ENCODE measurements at regions not wholly inside any gene's neighbourhood (a gene's known extent, or its start where the extent isn't known, plus 50 kb on each side); places are given as distances from the start of the nearest gene placed in this dataset.
"Not testable (repeated sequence)": the region's sequence is repeated elsewhere in the genome, so short reads cannot be mapped to it uniquely, and the experiment has no call there.

- DNase-seq: no peak
These were observed 504.5 kb downstream of the NFIB start for GRCh38 chr9:13809401-13809800.

- DNase-seq: no peak
These were observed 506.8 kb downstream of the NFIB start for GRCh38 chr9:13807118-13807517.

GRCh38 chr9:13806714-13807113 lies 507.2 kb downstream of the NFIB start:
- no peak for DNase-seq

GRCh38 chr9:13805546-13805945 lies 508.4 kb downstream of the NFIB start:
- DNase-seq: no peak

- no peak for DNase-seq
These were observed 509.4 kb downstream of the NFIB start for GRCh38 chr9:13804532-13804931.

GRCh38 chr9:13800776-13801175 lies 513.2 kb downstream of the NFIB start:
- no peak for DNase-seq

GRCh38 chr9:13797701-13798100 lies 516.2 kb downstream of the NFIB start:
- not testable (repeated sequence) for DNase-seq

GRCh38 chr9:13791816-13792215 lies 512.3 kb upstream of the MPDZ start:
- no peak for DNase-seq

GRCh38 chr9:13790055-13790454 lies 510.6 kb upstream of the MPDZ start:
- DNase-seq: no peak

GRCh38 chr9:13787234-13787833 lies 507.8 kb upstream of the MPDZ start:
- no peak for DNase-seq

- no peak for DNase-seq
These were observed 507.2 kb upstream of the MPDZ start for GRCh38 chr9:13786711-13787110.

GRCh38 chr9:13786131-13786530 lies 506.6 kb upstream of the MPDZ start:
- DNase-seq: no peak

- DNase-seq: no peak
These were observed 499.6 kb upstream of the MPDZ start for GRCh38 chr9:13779106-13779505.

- no peak for DNase-seq
These were observed 499.1 kb upstream of the MPDZ start for GRCh38 chr9:13778631-13779030.

GRCh38 chr9:13770956-13771355 lies 491.5 kb upstream of the MPDZ start:
- no peak for DNase-seq

- DNase-seq: no peak
These were observed 490.1 kb upstream of the MPDZ start for GRCh38 chr9:13769641-13770040.

- no peak for DNase-seq
These were observed 489.5 kb upstream of the MPDZ start for GRCh38 chr9:13769006-13769405.

GRCh38 chr9:13762209-13762608 lies 482.7 kb upstream of the MPDZ start:
- no peak for DNase-seq

GRCh38 chr9:13759551-13759950 lies 480.1 kb upstream of the MPDZ start:
- no peak for DNase-seq

- DNase-seq: no peak
These were observed 479.4 kb upstream of the MPDZ start for GRCh38 chr9:13758936-13759335.

GRCh38 chr9:13756943-13757342 lies 477.5 kb upstream of the MPDZ start:
- DNase-seq: no peak

GRCh38 chr9:13755551-13755950 lies 476.1 kb upstream of the MPDZ start:
- no peak for DNase-seq

GRCh38 chr9:13750639-13751038 lies 471.1 kb upstream of the MPDZ start:
- DNase-seq: no peak

- DNase-seq: no peak
These were observed 470.6 kb upstream of the MPDZ start for GRCh38 chr9:13750061-13750460.

- DNase-seq: no peak
These were observed 467.4 kb upstream of the MPDZ start for GRCh38 chr9:13746876-13747275.
